Stomach (tissue), 4 donors: ENCODE measurements at regions not wholly inside any gene's neighbourhood (a gene's known extent, or its start where the extent isn't known, plus 50 kb on each side); places are given as distances from the start of the nearest gene placed in this dataset.

Experiments used
- POLR2A ChIP-seq, 4 donors: fragments of 450-650 bp; IDR thresholded peaks; one replicate each; pipeline ENCODE4 v1.6.1; 2016; ENCODE audit warnings: antibody characterized with exemption in 4 of 4, control low read depth in 2 of 4, mild to moderate bottlenecking in 1 of 4, moderate library complexity in 1 of 4
- POLR2AphosphoS5 ChIP-seq, 3 donors: sonication (generic); formaldehyde crosslinking; IDR thresholded peaks; one replicate each; pipeline ENCODE4 v1.6.1; 2016; ENCODE audit warnings: antibody characterized with exemption in 3 of 3
- TF ChIP-seq, protein P1 (sequence below), 7 experiments: fragments of 450-650 bp in 4 of 7; fragments of 200-600 bp in 3 of 7; sonication (generic) in 3 of 7; IDR thresholded peaks; one replicate each; pipeline ENCODE4 v1.5.1; 2016 to 2019; ENCODE audit warnings: antibody characterized with exemption in 7 of 7, control low read depth in 2 of 7, mild to moderate bottlenecking in 1 of 7

DNA sequence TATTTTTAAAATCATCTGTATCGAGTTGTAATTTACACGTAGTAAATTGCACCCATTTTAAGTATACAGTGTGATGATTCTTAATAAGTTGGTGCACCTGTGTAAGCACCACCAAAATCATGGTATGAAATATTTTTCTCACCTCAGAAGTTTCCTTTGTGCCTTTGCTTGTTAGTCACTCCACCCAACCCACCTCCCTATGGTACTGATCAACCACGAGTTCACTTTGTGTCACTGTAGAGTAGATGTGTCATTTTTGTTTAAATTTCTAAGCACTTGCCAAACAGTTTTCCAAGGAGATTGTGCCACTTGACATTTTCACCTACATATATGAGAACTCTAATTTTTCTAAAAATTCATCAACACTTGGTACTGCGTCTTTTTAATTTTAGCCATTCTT, 806.5 kb downstream of the TLR4 start:
- TF ChIP-seq, protein P1, sequence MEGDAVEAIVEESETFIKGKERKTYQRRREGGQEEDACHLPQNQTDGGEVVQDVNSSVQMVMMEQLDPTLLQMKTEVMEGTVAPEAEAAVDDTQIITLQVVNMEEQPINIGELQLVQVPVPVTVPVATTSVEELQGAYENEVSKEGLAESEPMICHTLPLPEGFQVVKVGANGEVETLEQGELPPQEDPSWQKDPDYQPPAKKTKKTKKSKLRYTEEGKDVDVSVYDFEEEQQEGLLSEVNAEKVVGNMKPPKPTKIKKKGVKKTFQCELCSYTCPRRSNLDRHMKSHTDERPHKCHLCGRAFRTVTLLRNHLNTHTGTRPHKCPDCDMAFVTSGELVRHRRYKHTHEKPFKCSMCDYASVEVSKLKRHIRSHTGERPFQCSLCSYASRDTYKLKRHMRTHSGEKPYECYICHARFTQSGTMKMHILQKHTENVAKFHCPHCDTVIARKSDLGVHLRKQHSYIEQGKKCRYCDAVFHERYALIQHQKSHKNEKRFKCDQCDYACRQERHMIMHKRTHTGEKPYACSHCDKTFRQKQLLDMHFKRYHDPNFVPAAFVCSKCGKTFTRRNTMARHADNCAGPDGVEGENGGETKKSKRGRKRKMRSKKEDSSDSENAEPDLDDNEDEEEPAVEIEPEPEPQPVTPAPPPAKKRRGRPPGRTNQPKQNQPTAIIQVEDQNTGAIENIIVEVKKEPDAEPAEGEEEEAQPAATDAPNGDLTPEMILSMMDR (IDR thresholded peaks at IDR 0.05), result no peak
- TF ChIP-seq POLR2AphosphoS5 (IDR thresholded peaks at IDR 0.05) (no peak), POLR2A (IDR thresholded peaks at IDR 0.05) (no peak)
